ENCODE measurements at regions not wholly inside any gene's neighbourhood (a gene's known extent, or its start where the extent isn't known, plus 50 kb on each side); places are given as distances from the start of the nearest gene placed in this dataset.

- DNase-seq: no peak
These were observed 209.5 kb upstream of the TWIST2 start for GRCh38 chr2:238638100-238638981.

GRCh38 chr2:238638982-238639628, 208.8 kb upstream of the TWIST2 start:
- DNase-seq: no peak

- DNase-seq: no peak
These were observed 207.4 kb upstream of the TWIST2 start for GRCh38 chr2:238640486-238640885.

GRCh38 chr2:238642973-238643372, 204.9 kb upstream of the TWIST2 start:
- no peak for DNase-seq

- DNase-seq: no peak
These were observed 204.4 kb upstream of the TWIST2 start for GRCh38 chr2:238643400-238643907.

GRCh38 chr2:238644095-238645081, 203.5 kb upstream of the TWIST2 start:
- no peak for DNase-seq

- DNase-seq: no peak
These were observed 202.8 kb upstream of the TWIST2 start for GRCh38 chr2:238645095-238645494.

GRCh38 chr2:238645716-238646115, 202.2 kb upstream of the TWIST2 start:
- no peak for DNase-seq

GRCh38 chr2:238646281-238646680, 201.6 kb upstream of the TWIST2 start:
- no peak for DNase-seq

GRCh38 chr2:238646803-238647202, 201.1 kb upstream of the TWIST2 start:
- DNase-seq: no peak

GRCh38 chr2:238649123-238649522, 198.8 kb upstream of the TWIST2 start:
- DNase-seq: no peak

GRCh38 chr2:238649936-238650518, 197.9 kb upstream of the TWIST2 start:
- no peak for DNase-seq

GRCh38 chr2:238650536-238650935, 197.3 kb upstream of the TWIST2 start:
- DNase-seq: no peak

GRCh38 chr2:238651306-238652052, 196.4 kb upstream of the TWIST2 start:
- no peak for DNase-seq

- no peak for DNase-seq
These were observed 195.7 kb upstream of the TWIST2 start for GRCh38 chr2:238652053-238652770.

- DNase-seq: no peak
These were observed 195.1 kb upstream of the TWIST2 start for GRCh38 chr2:238652771-238653157.

- DNase-seq: no peak
These were observed 194.3 kb upstream of the TWIST2 start for GRCh38 chr2:238653431-238654109.

- no peak for DNase-seq
These were observed 193.2 kb upstream of the TWIST2 start for GRCh38 chr2:238654479-238655197.

- DNase-seq: no peak
These were observed 192.6 kb upstream of the TWIST2 start for GRCh38 chr2:238655198-238655860.

Data from DMS79 treated with DMSO at 0.1 percent for 48 hours (cell line).